ENCODE measurements at regions not wholly inside any gene's neighbourhood (a gene's known extent, or its start where the extent isn't known, plus 50 kb on each side); places are given as distances from the start of the nearest gene placed in this dataset.
"Not testable (repeated sequence)": the region's sequence is repeated elsewhere in the genome, so short reads cannot be mapped to it uniquely, and the experiment has no call there.

GRCh38 chr4:170682558-170683294, 593.0 kb upstream of the AADAT start:
- no peak for DNase-seq

- DNase-seq, result not testable (repeated sequence)
These were observed 592.3 kb upstream of the AADAT start for GRCh38 chr4:170682087-170682486.

DNA sequence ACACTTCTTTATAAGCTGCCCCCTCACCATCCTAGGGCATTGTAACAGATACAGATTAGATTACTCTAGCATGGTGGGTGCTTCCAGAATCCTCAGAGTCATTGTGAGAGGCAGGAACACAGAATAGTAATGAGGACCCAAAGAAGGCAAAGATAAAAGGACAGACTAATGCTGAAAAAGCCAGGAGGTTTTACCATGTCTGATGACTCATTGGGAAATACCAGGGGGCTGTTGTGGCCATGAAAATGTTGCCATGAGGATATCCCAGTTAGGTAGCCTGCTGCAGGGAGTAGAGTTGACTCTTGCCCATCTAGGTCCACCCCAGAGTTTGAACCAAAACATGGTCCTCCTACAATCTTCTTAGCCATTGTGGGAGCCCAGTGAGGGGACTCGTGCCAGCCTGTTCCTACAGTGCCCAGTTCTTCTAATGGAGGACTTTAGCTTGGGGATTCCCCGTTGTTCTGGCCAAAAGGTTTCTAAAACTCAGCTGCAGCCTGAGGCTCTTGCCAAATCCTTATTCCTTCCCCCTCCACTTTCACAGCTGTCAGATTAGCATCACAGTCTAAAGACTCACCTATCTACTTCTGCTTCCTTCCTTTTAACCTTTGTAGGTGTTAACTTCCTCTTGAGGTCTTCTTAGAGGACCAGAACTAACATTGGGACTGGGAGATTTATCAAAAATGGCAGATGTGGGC, 586.0 kb upstream of the AADAT start:
- DNase-seq, result no peak

DNA sequence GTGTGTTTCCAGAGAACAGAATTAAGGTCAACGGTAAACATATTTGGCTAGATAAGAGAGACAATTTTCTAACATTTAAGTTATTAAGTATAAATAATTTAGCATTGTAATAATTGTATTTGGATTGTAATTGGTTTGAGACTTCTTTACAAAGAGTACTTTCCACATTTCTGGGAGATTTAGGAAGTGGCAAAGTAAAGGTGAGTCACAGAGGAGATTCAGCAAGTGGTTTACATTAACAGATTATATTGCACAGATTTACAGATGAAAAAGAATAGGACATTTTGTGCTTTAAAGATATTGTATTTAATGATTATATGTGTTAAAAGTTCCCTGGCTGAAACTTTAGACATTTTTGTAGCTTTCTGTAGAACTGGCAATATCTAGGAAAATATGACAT, 584.4 kb upstream of the AADAT start:
- DNase-seq, result no peak

GRCh38 chr4:170672381-170672965, 582.7 kb upstream of the AADAT start:
- no peak for DNase-seq

DNA sequence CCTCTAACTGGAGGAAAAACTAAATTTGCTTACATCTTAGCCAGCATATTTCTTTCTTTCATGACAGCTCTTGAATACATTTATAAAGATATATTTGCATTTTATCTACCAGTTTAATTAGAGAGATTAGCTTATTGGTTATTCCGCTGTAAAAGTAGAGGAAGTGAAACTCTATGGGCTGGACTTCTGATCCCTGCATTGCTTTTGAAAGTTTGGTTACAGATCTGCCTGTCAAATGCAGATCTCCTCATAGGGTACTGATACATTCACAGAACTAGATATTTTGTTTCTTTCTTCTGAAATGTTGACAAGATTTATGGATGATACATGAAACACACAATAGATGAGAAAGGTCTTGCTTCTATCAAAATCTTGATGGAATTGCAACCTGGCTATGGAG, 581.4 kb upstream of the AADAT start:
- peak; percentile 52 for DNase-seq

- DNase-seq, result no peak
These were observed 578.1 kb upstream of the AADAT start for GRCh38 chr4:170667814-170668213.

GRCh38 chr4:170666909-170667308, 577.2 kb upstream of the AADAT start:
- peak; percentile 41 for DNase-seq

DNA sequence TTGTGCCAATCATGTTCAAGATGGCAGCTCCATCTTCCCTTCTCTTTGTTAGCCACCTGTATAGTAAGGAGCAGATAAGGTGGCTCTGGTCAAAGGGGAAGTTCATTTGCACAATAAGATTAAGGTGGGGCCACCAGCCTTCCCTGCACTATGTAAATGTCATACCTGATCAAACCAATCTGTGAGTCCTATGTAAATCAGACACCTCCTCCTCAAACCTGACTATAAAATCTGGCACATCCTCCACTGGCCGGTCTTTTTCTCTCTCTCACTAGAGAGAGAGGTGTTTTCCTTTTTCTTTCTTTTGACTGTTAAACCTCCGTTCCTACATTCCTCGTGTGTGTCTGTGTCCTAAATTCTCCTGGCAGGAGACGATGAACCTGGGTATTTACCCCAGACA, 572.5 kb upstream of the AADAT start:
- no peak for DNase-seq

DNA sequence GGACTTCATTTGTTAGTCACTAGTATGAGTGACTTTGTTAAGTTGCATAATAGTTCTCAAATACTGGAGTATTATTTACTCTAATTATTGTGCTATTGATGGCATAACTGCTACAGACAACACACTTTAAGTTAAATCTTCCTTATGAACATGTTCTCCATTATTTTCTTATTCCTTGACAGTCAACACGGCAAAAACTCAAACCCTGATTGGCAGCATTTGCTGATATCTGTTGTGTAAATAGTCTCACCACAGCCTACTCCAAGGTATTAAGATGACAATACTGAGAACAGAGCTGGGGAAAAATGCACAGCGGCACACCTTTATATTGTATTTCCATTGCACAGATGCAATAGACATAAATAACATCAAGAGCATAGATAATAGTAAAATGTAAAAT, 568.0 kb upstream of the AADAT start:
- no peak for DNase-seq

- no peak for DNase-seq
These were observed 566.8 kb upstream of the AADAT start for GRCh38 chr4:170656506-170656905.

DNA sequence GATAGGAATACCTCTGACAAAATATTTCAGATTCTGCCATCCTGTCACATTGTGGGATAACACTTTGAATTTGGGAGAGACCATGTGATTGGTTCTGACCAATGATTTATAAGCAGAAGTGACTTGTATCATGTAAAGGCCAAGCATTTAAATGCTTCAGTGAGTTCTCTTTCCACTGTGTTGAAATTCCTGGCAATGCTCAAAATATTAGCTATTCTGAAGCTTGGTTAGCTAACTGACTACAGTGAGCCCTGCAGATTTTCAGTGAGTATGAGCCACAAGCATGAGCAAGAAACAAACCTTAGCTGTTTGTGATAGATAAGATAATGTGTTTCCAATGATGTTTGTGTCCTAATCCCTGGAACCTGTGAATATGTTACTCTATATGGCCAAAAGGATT, 562.8 kb upstream of the AADAT start:
- DNase-seq, result no peak

DNA sequence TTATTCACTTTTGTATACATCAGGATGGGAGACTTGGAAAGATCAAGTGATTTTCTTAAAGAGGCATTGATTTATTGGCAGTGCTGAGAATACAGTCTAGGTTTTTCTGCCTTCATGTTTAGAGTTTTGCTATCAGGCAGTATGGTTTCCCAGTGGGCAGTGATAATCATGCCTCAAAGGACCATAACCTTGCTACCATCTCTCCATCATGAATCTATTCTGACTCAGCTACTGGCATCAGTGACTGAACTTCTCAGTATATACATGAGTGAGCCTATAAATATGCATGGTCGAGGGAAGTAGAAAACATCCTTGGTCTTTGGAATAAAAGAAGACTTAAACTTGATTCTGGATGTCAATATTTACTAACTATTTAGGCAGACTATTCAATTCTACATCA, 562.0 kb upstream of the AADAT start:
- DNase-seq, result no peak

DNA sequence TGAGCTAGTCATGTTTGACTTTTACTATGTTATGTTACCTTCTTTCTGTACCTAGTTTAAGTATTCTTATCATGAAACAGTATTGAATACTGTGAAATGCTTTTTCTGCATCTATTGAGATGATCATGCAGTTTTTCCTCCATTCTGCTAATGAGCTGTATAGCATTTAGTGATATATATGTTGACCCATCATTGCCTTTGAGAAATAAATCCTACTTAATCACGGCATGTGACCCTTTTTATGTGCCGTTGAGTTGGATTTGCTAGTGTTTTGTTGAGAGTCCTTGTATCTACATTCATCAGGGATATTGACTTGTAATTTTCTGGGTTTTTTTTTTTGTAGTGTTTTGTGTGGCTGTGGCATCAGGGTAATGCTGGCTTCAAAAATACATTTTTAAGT, 537.7 kb upstream of the AADAT start:
- DNase-seq, result no peak

- DNase-seq, result no peak
These were observed 534.1 kb upstream of the AADAT start for GRCh38 chr4:170623899-170624298.

GRCh38 chr4:170610434-170610833, 520.7 kb upstream of the AADAT start:
- DNase-seq, result no peak

DNA sequence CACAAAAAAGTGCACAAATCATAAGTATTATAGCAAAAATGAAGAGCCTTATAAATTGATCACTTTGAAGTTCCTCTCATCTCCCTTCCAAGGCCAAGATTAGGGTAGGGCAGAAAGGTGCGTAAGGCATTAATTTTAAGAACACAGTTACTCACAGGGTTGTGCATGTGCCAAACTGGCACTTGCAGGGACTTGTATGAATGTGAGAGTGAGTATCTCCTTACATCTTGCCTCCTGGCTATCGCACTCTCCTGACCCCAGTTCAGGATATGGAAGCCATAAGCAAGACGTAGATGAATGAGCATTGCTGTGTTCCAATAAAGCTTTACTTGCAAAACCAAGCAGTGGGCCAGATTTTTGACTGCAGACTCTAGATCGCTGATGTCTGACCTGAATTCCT, 510.1 kb upstream of the AADAT start:
- DNase-seq, result no peak

DNA sequence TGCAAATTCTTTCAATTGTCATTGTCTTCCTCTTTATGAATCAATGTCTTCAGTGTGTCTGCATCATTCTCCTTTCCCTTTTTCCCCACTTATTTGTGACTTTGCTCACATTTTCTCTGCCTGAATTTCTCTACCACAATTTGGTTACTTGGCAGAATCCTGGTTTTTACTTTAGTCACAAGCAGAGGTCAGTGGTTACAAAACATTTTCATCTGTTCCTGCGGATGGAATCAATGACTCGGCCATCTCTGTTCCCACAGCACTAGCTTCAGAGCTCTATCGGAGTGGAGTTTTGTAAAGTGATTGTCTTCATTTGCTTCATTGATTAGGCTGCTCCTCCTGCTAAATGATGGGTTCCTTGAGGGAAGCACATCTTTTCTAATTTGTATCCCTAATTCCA, 501.3 kb upstream of the AADAT start:
- DNase-seq, result no peak

DNA sequence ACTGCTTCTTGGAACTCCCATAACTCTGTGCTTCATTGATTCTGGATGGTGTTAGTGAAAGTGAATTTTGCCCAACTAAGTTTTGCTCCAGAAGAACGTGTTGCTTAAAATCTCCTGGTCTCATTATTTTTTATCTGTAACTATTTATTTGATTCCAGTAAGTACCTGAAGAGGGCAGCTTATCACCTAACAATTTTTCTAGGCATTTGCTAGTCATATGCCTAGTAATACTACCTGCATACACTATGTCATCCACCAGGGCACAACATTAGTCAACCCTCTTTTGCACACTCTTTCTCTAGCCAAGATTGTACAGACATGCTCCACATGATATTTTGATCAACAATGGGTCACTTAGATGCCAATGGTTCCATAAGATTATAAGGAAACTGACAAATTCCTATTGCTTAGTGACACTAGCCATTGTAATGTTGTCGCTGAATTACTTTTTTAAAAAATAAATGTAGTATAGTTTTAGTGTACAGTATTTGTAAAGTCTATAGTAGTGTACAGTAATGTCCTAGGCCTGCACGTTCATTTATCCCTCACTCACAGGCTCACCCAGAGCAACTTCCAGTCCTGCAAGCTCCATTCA, 499.9 kb upstream of the AADAT start:
- peak; percentile 42 for DNase-seq

DNA sequence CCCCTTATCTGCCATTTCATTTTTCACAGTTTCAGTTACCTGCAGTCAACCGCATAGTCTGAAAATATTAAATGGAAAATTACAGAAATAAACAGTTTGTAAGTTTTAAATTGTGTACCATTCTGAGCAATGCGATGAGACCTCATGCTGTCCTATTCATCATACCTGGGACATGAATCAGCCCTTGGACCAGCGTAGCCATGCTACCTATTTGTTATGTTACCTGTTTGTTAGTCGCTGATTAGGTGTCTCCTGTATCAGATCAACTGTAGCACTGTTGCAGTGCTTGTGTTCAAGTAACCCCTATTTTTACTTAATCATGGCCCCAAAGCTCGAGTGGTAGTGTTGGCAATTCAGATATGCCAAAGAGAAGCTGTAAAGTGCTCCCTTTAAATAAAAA, 492.2 kb upstream of the AADAT start:
- no peak for DNase-seq

- DNase-seq, result no peak
These were observed 491.6 kb upstream of the AADAT start for GRCh38 chr4:170581322-170581721.

DNA sequence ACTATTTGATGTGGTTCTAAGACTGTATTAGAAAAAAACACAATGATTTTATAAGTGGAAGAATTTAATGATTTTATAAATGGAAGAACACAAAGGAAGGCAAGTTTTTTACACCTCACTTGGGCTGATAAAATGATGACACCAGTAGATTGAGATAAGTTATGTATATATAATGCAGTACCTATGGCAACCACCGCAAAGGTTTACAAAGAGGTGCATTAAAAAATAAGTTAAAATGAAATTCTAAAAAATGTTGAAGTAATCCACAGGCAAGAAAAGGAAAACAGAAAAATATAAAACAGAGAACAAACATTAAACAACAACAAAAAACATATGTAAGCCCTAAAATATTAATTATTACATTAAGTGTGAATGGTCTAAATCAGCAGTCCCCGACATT, 490.9 kb upstream of the AADAT start:
- DNase-seq, result no peak

DNA sequence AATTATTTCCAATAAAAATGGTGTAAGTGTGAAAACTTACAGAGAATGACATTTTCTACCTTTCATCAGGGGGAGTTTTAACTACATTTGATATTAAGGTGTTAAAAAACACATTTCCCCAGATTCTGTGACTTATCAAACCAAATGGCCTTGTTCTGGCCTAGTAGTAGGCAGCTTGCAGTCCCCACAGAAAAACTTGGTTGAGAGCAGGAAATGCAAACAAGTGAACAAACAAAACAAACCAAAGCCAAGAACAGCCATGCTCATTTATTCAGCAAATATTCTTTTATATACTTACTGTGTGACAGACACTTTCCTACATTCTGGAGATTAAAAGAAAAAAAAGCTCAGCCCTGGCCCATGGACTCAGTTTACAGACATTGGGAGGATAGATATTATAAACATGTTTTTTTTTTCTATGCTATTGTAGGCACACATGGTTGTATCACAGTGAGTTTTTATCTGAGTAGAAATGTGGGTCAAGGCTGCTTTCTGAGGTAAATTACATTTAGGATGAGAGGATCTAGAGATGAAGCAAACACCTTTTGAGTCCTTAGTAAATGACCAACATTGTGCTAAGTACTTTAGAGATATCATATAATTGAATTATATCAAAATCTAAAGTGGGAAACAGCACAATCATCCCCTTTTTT, 449.2 kb upstream of the AADAT start:
- no peak for DNase-seq

All from MV-4-11 (cell line).